ENCODE measurements at regions not wholly inside any gene's neighbourhood (a gene's known extent, or its start where the extent isn't known, plus 50 kb on each side); places are given as distances from the start of the nearest gene placed in this dataset.

GRCh38 chr18:47552783-47553182, 301.3 kb upstream of the SKOR2 start:
- TF ChIP-seq, protein P1, sequence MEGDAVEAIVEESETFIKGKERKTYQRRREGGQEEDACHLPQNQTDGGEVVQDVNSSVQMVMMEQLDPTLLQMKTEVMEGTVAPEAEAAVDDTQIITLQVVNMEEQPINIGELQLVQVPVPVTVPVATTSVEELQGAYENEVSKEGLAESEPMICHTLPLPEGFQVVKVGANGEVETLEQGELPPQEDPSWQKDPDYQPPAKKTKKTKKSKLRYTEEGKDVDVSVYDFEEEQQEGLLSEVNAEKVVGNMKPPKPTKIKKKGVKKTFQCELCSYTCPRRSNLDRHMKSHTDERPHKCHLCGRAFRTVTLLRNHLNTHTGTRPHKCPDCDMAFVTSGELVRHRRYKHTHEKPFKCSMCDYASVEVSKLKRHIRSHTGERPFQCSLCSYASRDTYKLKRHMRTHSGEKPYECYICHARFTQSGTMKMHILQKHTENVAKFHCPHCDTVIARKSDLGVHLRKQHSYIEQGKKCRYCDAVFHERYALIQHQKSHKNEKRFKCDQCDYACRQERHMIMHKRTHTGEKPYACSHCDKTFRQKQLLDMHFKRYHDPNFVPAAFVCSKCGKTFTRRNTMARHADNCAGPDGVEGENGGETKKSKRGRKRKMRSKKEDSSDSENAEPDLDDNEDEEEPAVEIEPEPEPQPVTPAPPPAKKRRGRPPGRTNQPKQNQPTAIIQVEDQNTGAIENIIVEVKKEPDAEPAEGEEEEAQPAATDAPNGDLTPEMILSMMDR (IDR thresholded peaks at IDR 0.05; ENCODE audit: insufficient read depth, low read depth, low read length): no peak
- no peak for TF ChIP-seq EZH2 (IDR thresholded peaks at IDR 0.05; ENCODE audit: insufficient read depth, low read length)

Data from astrocyte (in vitro differentiated cells and primary cell).